ENCODE measurements at regions not wholly inside any gene's neighbourhood (a gene's known extent, or its start where the extent isn't known, plus 50 kb on each side); places are given as distances from the start of the nearest gene placed in this dataset.

DNA sequence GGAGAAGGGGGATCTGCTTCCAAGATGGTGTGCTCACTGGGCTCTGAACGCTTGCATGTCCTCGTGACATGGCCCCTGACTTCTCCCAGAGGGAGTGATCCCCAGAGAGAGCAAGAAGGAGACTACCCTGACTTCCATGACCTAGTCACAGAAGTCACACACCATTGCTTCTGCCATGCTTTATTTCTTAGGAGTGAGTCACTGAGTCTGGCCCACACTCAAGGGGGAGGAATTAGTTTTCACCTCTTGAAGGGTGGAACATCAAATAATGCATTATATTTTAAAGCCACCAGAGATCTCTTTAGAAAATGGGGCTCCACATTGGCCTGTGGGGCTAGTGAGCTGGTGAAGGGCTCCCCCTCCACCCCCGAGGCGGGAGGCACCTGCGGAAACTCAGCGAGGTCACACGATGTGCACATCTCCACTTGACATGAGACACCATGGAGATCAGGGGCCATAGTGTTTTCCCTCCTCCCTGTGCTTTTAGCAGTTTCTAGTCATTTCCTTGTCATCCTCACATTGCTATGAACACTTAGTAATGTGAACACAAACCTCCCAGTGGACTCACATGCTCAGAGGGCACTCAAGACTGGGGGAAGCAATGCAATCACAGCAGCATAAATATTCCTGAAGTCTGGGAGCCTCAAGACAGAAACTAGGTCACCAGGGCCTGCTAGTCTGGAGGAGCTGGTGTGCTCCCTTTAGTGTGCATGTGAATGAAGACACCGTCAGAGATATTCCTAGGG, 87.4 kb upstream of the FZD10 start:
- DNase-seq = no peak

DNA sequence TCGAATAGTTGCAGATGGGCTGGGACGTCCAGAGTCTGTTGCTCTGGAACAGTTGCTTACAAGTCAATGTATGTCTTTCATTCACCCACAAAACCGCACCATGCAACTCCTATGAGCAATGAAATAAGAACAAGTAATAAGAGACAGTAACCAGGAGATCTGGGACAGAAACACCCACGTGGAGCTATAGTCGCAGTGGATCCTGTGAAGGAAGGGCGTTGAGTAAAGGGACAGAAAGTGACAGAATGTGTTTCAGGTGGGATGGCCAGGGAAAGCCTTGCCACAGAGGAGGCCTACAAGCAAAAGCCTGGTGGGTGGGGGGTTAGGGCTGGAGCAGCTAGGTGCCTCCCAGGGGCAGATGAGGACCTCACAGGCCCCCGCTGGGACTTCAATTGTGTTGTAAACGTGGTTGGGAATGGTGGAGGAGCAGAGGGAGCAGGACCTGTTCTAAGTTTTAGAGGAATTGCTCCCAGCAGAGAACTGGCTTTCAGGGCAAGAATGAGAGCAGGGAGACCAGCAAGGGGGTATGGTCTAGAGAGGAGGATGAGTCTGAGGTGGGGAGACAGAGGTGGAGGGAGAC, 86.7 kb upstream of the FZD10 start:
- DNase-seq = no peak

GRCh38 chr12:130076126-130076525, 86.1 kb upstream of the FZD10 start:
- no peak for DNase-seq

GRCh38 chr12:130076752-130077151, 85.5 kb upstream of the FZD10 start:
- DNase-seq = no peak

GRCh38 chr12:130078852-130079251, 83.4 kb upstream of the FZD10 start:
- DNase-seq = no peak

DNA sequence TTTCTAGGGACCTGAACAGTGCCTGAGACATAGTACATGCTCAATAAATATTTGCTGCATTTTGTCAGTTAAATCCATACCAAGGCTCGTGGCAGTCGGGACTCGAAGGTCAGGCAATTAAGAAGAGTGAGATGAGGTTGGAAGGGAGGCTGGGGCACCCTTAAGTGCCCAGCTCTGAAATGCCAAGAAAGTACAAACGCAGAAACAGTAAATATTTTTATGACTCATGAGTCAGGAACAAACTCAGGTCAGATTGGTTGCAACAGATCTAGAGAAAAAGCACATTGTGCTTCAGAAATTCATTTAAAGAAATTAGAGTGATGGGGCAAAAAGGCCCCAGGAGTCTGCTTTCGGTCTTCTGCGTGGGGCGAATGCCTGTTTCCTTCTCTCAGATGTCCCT, 83.0 kb upstream of the FZD10 start:
- DNase-seq = no peak

DNA sequence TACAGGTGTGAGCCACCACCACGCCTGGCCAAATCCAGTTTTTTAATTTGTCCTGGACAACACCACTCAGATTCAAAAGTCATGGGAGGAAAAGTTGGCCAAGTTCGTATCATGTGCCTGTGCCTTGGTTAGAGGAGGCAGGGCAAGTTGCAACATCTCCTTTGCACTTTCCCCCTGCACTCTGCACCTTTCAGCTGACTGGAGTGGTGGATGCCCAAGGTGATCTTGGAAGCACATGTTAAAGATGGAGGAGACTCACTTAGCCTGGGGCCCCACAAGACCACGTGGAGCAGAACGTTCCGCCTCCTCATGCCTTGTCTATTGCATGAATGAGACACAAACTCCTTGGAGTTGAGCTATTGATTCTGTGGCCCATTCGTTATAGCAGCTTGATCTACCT, 82.1 kb upstream of the FZD10 start:
- no peak for DNase-seq

DNA sequence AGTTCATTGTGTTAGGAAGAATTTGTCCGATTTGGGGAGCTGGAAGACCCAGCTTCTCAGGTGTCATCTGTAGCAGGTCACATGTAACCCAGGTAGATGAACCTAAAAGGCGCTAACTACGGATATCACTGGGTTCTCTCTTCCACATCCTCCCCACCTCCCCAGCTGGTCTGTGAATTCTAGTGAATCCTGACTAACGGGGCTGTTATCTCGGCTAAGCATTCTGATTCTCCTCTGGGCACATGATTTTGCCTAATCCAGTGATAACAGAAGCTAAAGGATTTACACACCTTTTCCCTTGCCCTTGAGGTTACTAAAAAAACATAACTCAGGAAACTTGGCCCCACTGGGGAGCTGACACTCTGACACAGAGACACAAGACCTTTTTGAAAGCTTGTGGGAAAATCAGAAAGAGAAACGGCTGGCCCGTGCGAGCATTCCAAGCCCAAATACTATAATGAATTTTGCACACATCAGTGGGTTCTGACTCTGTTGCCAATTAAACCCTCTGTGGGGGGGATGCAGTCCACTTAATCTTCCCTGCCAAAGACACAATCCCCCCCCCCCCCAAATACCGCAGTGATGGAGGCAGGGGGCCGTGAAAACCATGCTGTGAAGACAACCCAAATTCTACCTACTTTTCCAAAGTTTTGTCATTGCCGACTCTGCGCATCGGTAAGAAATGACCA, 81.0 kb upstream of the FZD10 start:
- DNase-seq = no peak

GRCh38 chr12:130083002-130083401, 79.3 kb upstream of the FZD10 start:
- DNase-seq = no peak

- no peak for DNase-seq
Observed at GRCh38 chr12:130083734-130084133, 78.5 kb upstream of the FZD10 start.

DNA sequence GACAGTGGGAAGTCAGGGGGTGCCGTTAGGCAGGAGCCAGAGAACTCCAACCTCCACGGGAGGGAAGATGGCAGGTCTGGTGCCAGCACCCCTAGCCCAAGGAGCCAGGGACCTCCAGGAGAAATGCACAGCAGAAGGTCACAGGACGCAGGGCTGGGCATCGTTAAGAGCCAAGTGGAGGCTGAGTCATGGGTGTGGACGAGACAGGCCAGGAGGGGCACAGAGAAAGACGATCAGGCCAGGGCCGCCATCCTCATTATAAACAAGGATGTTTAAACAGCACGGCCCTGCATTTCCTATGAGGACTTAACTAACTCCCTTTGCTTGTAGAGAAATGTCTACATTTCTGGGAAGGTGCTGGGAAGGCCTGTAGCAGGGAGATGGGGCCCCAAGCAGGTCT, 77.9 kb upstream of the FZD10 start:
- no peak for DNase-seq

DNA sequence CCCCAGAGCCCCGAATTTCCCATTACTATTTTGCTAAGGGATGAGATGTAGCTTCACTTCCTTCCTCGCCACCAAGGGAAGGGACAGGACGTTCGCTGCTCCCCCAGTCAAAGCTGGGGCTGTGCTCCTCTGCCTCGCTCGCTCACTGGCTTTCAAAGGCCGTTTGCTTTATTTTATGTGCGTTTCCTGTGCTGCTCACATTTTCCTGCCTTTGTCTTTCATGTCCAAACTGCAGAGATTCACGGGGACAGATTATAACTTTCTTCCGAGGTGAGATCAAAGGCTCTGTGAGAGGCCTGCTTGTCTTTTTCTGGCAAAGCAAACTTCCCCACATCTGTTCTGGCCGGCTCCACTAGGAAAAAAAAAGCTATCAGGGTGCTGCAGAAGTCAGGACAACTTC, 76.0 kb upstream of the FZD10 start:
- no peak for DNase-seq

DNA sequence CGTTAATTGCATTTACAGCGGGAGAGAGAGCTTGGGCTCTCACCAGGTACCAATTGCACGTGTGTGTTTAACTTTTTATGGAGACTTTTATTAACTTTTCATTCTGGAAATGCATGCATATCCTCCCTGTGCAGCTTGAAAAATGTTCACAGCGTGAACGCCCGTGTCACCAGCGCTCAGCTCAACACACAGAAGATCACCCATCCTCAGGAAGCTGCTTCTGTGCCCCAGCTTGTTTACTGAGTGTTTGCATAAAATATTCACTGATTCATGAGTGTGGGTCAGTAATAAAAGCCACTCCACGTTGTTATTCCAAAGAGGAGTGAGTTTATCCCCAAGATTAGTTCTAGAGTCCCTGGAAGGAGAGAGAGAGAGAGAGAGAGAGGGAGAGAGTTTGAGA, 75.5 kb upstream of the FZD10 start:
- DNase-seq = no peak

DNA sequence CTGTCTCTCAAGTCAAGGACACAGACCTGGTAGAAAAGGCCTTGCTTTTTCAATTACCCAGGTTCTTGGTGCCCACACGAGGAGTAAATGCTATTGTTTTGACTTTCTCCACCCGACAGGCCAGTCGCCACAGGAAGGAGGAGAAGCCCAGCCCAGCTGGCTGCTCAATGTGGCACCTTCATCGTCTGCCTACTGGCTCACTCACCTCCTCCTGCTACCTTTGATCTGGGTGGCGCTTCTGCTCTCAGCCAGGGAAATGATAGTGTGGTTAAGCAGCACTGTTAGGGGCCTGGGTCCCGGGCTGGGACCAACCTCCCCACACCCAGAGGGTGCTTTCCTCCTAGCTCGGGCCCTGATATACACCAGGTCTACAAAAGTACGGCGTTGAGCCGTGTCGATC, 75.0 kb upstream of the FZD10 start:
- DNase-seq = no peak

DNA sequence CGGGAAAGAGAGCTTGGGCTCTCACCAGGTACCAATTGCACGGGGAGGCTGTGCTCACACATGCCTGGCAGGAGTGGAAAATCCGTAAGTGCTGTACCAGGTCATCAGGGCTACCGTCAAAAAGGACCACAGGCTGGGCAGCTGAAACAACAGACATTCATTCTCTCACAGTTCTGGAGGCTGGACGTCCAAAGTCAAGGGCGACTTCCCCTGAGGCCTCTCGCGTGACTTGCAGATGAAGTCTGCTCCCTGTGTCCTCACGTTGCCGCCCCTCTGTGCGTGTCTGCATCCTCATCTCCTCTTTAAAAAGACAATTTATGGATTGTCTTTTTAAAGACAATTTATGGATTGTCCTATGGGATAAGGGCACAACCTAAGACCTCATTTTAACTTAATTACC, 73.8 kb upstream of the FZD10 start:
- DNase-seq = no peak

- DNase-seq = no peak
Observed at GRCh38 chr12:130090542-130090941, 71.7 kb upstream of the FZD10 start.

- no peak for DNase-seq
Observed at GRCh38 chr12:130093380-130093779, 68.9 kb upstream of the FZD10 start.

DNA sequence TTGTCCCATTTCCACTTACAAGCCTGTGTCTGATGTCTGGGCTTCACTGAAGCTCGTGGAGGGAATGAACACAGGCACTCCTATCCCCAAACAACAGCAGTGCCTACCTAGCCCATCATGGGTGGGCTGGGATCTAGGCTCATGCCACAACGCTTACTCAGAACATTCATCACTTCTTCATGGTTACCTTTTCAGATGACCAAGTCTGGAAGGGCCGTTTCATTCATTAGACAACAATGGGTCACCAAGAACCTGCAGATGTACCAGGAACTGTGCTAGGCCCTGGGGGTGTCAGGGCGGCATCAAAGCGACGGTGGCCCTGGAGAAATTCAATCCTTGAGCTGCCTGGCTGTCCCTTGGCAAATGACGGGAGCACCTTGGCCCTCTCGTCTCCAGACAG, 64.9 kb upstream of the FZD10 start:
- DNase-seq = no peak

GRCh38 chr12:130097798-130098255, 64.4 kb upstream of the FZD10 start:
- no peak for DNase-seq

DNA sequence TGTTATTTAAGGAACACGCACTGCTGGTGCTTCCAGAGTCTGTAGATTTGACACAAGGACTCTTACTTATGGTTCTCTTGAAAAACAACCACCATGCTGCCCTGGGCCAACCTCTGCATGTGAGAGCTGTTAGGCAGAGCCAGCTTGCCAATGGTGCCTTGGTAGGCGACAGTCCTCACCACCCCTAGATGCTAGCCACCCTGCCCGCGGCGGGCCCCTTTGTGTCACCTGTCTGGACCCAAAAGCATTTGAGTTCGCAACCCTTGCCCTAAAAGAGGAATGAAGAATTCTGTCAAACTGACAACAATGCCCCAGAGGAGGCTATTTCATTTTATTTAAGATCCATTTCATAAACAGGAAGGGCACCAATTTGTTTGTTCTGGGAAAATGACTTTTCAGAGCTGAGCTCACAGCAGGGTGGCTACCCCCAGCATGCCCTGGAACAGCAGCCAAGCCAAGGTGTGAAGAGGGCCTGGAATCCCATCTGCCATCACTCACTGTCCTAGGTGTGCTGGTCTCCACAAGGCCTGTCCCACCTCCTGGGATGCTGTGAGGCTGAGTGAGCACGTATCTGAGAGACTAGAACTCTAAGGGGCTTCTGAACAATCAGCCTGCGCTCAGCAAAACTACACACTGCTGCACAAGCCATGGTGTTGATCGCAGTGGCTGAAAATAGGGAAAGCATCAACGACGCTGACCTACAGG, 63.8 kb upstream of the FZD10 start:
- DNase-seq = no peak

GRCh38 chr12:130100634-130101362, 61.5 kb upstream of the FZD10 start:
- no peak for DNase-seq

DNA sequence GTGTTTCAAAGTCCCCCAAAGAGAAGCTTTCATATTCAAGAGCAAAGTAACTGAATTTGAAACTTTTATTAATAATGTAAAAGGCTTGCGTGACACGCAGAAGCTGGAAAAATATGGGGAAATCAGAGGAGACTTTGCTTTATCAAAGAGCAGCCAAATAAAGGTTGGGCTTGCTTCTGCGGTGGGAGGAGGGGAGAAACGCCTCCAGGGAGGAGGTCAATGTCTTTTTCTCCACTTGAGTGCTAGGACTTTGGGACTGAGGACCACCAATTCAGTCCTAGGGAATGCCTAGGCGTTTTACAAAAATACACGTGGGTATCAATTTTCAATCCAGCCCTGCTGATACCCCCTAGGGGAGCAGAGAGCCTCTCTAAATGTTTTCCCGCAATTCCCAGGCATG, 60.9 kb upstream of the FZD10 start:
- DNase-seq = no peak

DNA sequence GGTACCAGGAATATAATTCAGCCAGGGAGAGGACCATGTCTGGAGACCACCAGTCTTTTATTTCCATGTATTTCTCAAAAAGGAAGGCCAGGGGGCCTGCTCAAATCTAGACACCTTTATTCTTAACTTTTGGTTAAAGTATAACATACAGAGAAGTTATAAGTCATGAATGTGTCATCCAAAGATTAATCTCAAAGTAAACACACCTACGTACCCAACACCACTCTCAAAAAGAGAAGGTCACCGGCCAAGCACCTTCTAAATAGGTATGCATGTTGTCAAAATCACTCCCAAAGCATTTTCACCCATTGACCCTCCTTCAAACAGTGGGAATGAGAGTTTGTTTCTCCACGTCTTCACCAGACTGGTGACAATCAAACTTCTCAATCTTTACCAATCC, 60.0 kb upstream of the FZD10 start:
- no peak for DNase-seq

Measured in fibroblast of skin of back (primary cell).